ENCODE measurements at regions not wholly inside any gene's neighbourhood (a gene's known extent, or its start where the extent isn't known, plus 50 kb on each side); places are given as distances from the start of the nearest gene placed in this dataset.

DNA sequence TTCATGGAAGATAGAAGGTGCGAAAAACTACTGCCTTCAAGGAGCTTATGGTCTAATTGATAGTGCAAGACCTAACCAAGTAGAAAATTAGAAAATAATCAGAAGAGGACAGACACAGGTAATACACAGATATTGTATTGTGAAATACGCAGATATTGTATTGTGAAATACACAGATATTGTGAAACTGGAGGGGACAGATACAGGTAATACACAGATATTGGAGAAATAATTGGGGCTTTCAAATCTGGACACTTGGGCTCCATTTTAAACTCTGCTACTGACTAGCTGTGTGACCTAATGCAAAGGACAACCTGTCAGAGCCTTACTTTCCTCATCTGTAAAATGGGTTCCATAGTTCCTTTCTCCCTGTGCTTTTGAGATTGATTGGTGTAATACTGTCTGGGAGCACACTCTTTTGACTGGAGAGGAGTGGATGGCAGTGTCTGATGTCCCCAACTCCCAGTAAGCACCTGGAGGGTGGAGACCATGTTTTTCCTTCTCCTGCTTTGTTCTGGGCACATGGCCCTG is 272.8 kb downstream of the TLE3 start:
- CTCF ChIA-PET, result no interaction called here
- H3K27me3 ChIP-seq (ENCODE audit: control insufficient read depth, insufficient read depth, low read length), result peaks cover 18% of the 10 kb centered on the region
- DNase-seq (ENCODE audit: low read depth, low spot score), result no peak
- TF ChIP-seq, protein P1, sequence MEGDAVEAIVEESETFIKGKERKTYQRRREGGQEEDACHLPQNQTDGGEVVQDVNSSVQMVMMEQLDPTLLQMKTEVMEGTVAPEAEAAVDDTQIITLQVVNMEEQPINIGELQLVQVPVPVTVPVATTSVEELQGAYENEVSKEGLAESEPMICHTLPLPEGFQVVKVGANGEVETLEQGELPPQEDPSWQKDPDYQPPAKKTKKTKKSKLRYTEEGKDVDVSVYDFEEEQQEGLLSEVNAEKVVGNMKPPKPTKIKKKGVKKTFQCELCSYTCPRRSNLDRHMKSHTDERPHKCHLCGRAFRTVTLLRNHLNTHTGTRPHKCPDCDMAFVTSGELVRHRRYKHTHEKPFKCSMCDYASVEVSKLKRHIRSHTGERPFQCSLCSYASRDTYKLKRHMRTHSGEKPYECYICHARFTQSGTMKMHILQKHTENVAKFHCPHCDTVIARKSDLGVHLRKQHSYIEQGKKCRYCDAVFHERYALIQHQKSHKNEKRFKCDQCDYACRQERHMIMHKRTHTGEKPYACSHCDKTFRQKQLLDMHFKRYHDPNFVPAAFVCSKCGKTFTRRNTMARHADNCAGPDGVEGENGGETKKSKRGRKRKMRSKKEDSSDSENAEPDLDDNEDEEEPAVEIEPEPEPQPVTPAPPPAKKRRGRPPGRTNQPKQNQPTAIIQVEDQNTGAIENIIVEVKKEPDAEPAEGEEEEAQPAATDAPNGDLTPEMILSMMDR (IDR thresholded peaks at IDR 0.05; ENCODE audit: low read depth, low read length), result no peak
- H3K9me3 ChIP-seq (ENCODE audit: control insufficient read depth, insufficient read depth, low read length), result no peaks in the 10 kb centered on the region; the same call in 1 of the 2 replicates
- POLR2A ChIA-PET, result no interaction called here
- H3K27ac ChIP-seq (ENCODE audit: low read depth, low read length), result no peak overlapping the region
- H3K4me3 ChIP-seq (ENCODE audit: low read depth, low read length), result no peak overlapping the region

DNA sequence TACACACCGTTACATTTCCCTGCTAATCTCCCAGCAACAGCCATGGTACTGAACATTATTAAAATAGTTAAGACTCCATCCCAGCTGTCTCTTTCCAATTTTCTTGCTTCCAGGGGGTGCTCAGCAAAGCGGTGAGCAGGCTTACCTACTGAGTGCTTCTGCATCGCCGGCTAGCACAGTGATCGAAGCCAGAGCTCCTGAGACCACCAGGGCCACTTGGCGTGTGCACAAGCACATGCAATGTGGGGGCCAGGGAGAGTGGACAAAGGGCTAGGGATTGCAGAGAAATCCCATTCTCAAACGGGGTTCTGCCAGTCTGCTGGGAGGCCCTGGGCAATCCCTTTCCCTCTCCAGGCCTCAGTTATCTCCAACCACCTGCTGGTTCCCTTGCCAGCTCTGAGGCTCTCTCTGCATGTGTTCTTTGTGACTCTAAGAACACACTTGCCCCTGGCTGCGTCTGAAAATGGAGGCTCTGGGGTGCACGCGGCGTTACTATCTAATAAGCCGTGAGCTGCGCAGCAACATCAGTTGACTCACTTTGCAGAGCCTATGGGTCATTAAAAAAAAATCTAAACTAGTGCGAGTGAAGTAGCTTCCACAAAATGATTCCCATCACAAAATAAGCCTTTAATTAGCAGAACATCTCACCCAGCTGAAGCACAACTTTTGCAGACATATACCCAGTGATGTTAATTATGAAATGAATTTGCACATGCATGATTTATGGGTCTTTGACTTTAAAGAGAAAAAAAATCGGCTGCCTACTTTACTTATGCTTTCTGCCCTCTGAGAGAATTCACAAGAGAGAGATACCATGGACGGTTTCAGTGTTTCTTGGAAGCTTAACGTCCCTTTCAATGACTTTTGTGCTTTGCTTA is 271.5 kb downstream of the TLE3 start:
- no peak overlapping the region for H3K27ac ChIP-seq (ENCODE audit: low read depth, low read length)
- H3K4me3 ChIP-seq (ENCODE audit: low read depth, low read length), result no peak overlapping the region
- ChIA-PET POLR2A (interaction anchor here (0.9 kb wide), 1 partner anchor 37 kb away, joined by 3 read pairs; no protein-coding TSS in a partner anchor), CTCF (no interaction called here)
- no peaks in the 10 kb centered on the region; the same call in 1 of the 2 replicates for H3K9me3 ChIP-seq (ENCODE audit: control insufficient read depth, insufficient read depth, low read length)
- no peak for DNase-seq (ENCODE audit: low read depth, low spot score)
- TF ChIP-seq, protein P1 (IDR thresholded peaks at IDR 0.05; ENCODE audit: low read depth, low read length), result no peak
- peaks cover 15% of the 10 kb centered on the region for H3K27me3 ChIP-seq (ENCODE audit: control insufficient read depth, insufficient read depth, low read length)

DNA sequence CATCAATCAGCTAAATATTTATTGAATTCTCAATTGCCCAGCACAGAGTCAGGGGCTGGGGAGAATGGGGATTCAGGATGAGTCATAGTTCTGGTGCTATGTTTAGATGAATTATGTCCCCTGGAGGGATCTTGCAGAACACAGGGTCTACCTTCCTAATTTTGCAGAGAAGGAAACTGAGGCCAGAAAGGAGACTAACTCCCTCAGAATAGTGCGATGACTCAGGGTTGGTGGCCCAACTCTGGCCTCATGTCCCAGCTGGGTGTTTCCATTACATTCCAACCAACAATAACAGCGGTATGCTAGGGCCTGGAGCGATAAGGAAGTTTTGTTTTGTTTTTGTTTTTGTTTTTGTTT is 270.9 kb downstream of the TLE3 start:
- TF ChIP-seq, protein P1 (IDR thresholded peaks at IDR 0.05; ENCODE audit: low read depth, low read length), result no peak
- CTCF ChIA-PET, result no interaction called here
- no peak for DNase-seq (ENCODE audit: low read depth, low spot score)
- Histone ChIP-seq H3K4me3 (ENCODE audit: low read depth, low read length) (no peak overlapping the region), H3K27me3 (ENCODE audit: control insufficient read depth, insufficient read depth, low read length) (peaks cover 14% of the 10 kb centered on the region), H3K9me3 (ENCODE audit: control insufficient read depth, insufficient read depth, low read length) (no peaks in the 10 kb centered on the region; the same call in 1 of the 2 replicates), H3K27ac (ENCODE audit: low read depth, low read length) (no peak overlapping the region)
- POLR2A ChIA-PET, result interaction anchor here (0.9 kb wide), 1 partner anchor 36 kb away, joined by 3 read pairs; no protein-coding TSS in a partner anchor

DNA sequence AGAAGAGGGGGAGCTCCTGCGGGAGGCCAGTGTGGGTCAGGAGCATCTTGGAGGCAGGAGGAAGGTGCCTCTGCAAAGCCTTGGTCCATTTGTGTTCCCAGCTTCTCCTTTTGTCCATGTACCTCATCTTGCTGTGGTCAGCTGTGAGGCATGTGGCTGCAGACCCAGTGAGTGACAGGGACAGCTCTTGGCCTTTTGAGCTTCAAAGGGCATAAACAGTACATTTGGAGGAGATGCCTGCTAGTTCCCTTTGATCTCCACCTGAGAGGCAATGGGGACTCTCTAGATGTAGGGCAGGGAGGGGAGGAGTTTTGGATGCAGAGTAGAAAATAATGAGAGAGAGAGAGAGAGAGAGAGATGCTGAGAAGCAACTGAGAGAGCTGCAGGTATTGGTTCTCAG is 270.0 kb downstream of the TLE3 start:
- Histone ChIP-seq H3K4me3 (ENCODE audit: low read depth, low read length) (no peak overlapping the region), H3K27ac (ENCODE audit: low read depth, low read length) (no peak overlapping the region), H3K9me3 (ENCODE audit: control insufficient read depth, insufficient read depth, low read length) (no peaks in the 10 kb centered on the region), H3K27me3 (ENCODE audit: control insufficient read depth, insufficient read depth, low read length) (peaks cover 11% of the 10 kb centered on the region)
- ChIA-PET CTCF (no interaction called here), POLR2A (interaction anchor here (0.6 to 1.3 kb wide), 2 partner anchors 21 to 511 kb away, joined by 3 read pairs; no protein-coding TSS in a partner anchor)
- TF ChIP-seq, protein P1 (IDR thresholded peaks at IDR 0.05; ENCODE audit: low read depth, low read length), result no peak
- DNase-seq (ENCODE audit: low read depth, low spot score), result no peak

All from AG04450 (cell line).